GM23338 (cell line): ENCODE measurements at regions not wholly inside any gene's neighbourhood (a gene's known extent, or its start where the extent isn't known, plus 50 kb on each side); places are given as distances from the start of the nearest gene placed in this dataset.

Experiments used
- CREB1 ChIP-seq: fragments of 250-450 bp; sonication (Bioruptor Pico); IDR thresholded peaks from 2 replicates; pipeline ENCODE4 v1.5.0; 2020; ENCODE audit warnings: low read depth, mild to moderate bottlenecking, moderate library complexity
- EZH2 ChIP-seq: fragments of 200-600 bp; sonication (generic); IDR thresholded peaks from one replicate; pipeline ENCODE4 v1.8.0; 2017; ENCODE audit warnings: antibody characterized with exemption, mild to moderate bottlenecking, low read depth; ENCODE audit not compliant: unreplicated experiment
- EZH2phosphoT487 ChIP-seq: fragments of 200-600 bp; sonication (generic); IDR thresholded peaks from one replicate; pipeline ENCODE4 v1.8.1; 2018; ENCODE audit warnings: antibody characterized with exemption; ENCODE audit not compliant: unreplicated experiment
- JUNB ChIP-seq: IDR thresholded peaks from one replicate; pipeline ENCODE4 v1.6.1; 2016; ENCODE audit warnings: antibody characterized with exemption; ENCODE audit not compliant: unreplicated experiment
- NANOG ChIP-seq: IDR thresholded peaks from 2 replicates; pipeline ENCODE4 v1.6.1; 2016; ENCODE audit warnings: antibody characterized with exemption, borderline replicate concordance
- POLR2AphosphoS5 ChIP-seq: IDR thresholded peaks from 2 replicates; pipeline ENCODE4 v1.6.1; 2016; ENCODE audit warnings: antibody characterized with exemption, low read depth
- REST ChIP-seq: IDR thresholded peaks from one replicate; pipeline ENCODE4 v1.6.1; 2018; ENCODE audit warnings: antibody characterized with exemption; ENCODE audit not compliant: unreplicated experiment
- ZNF114 ChIP-seq: fragments of 250-450 bp; sonication (Bioruptor Pico); IDR thresholded peaks from 2 replicates; pipeline ENCODE4 v1.5.0; 2020; ENCODE audit warnings: mild to moderate bottlenecking, moderate library complexity
- TF ChIP-seq, protein P1 (sequence below): fragments of 250-450 bp; sonication (Bioruptor Pico); IDR thresholded peaks from 2 replicates; pipeline ENCODE4 v1.5.0; 2020; ENCODE audit warnings: mild to moderate bottlenecking, moderate library complexity
- TF ChIP-seq, protein P2 (sequence below): IDR thresholded peaks from 2 replicates; pipeline ENCODE4 v1.6.1; 2016; ENCODE audit warnings: antibody characterized with exemption

GRCh38 chr2:193989645-193990044, 1667.4 kb upstream of the SLC39A10 start (continued):
- TF ChIP-seq, protein P1, sequence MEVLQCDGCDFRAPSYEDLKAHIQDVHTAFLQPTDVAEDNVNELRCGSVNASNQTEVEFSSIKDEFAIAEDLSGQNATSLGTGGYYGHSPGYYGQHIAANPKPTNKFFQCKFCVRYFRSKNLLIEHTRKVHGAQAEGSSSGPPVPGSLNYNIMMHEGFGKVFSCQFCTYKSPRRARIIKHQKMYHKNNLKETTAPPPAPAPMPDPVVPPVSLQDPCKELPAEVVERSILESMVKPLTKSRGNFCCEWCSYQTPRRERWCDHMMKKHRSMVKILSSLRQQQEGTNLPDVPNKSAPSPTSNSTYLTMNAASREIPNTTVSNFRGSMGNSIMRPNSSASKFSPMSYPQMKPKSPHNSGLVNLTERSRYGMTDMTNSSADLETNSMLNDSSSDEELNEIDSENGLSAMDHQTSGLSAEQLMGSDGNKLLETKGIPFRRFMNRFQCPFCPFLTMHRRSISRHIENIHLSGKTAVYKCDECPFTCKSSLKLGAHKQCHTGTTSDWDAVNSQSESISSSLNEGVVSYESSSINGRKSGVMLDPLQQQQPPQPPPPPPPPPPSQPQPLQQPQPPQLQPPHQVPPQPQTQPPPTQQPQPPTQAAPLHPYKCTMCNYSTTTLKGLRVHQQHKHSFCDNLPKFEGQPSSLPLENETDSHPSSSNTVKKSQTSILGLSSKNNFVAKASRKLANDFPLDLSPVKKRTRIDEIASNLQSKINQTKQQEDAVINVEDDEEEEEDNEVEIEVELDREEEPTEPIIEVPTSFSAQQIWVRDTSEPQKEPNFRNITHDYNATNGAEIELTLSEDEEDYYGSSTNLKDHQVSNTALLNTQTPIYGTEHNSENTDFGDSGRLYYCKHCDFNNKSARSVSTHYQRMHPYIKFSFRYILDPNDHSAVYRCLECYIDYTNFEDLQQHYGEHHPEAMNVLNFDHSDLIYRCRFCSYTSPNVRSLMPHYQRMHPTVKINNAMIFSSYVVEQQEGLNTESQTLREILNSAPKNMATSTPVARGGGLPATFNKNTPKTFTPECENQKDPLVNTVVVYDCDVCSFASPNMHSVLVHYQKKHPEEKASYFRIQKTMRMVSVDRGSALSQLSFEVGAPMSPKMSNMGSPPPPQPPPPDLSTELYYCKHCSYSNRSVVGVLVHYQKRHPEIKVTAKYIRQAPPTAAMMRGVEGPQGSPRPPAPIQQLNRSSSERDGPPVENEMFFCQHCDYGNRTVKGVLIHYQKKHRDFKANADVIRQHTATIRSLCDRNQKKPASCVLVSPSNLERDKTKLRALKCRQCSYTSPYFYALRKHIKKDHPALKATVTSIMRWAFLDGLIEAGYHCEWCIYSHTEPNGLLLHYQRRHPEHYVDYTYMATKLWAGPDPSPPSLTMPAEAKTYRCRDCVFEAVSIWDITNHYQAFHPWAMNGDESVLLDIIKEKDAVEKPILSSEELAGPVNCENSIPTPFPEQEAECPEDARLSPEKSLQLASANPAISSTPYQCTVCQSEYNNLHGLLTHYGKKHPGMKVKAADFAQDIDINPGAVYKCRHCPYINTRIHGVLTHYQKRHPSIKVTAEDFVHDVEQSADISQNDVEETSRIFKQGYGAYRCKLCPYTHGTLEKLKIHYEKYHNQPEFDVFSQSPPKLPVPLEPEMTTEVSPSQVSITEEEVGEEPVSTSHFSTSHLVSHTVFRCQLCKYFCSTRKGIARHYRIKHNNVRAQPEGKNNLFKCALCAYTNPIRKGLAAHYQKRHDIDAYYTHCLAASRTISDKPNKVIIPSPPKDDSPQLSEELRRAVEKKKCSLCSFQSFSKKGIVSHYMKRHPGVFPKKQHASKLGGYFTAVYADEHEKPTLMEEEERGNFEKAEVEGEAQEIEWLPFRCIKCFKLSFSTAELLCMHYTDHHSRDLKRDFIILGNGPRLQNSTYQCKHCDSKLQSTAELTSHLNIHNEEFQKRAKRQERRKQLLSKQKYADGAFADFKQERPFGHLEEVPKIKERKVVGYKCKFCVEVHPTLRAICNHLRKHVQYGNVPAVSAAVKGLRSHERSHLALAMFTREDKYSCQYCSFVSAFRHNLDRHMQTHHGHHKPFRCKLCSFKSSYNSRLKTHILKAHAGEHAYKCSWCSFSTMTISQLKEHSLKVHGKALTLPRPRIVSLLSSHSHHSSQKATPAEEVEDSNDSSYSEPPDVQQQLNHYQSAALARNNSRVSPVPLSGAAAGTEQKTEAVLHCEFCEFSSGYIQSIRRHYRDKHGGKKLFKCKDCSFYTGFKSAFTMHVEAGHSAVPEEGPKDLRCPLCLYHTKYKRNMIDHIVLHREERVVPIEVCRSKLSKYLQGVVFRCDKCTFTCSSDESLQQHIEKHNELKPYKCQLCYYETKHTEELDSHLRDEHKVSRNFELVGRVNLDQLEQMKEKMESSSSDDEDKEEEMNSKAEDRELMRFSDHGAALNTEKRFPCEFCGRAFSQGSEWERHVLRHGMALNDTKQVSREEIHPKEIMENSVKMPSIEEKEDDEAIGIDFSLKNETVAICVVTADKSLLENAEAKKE (CRISPR knock-in tag): no peak
- no peak for TF ChIP-seq REST
- no peak for TF ChIP-seq JUNB
- no peak for TF ChIP-seq NANOG
- no peak for TF ChIP-seq CREB1 (CRISPR knock-in tag)
- no peak for TF ChIP-seq EZH2
- TF ChIP-seq, protein P2, sequence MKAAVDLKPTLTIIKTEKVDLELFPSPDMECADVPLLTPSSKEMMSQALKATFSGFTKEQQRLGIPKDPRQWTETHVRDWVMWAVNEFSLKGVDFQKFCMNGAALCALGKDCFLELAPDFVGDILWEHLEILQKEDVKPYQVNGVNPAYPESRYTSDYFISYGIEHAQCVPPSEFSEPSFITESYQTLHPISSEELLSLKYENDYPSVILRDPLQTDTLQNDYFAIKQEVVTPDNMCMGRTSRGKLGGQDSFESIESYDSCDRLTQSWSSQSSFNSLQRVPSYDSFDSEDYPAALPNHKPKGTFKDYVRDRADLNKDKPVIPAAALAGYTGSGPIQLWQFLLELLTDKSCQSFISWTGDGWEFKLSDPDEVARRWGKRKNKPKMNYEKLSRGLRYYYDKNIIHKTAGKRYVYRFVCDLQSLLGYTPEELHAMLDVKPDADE: no peak
- TF ChIP-seq EZH2phosphoT487: no peak
- TF ChIP-seq POLR2AphosphoS5: no peak
- no peak for TF ChIP-seq ZNF114 (CRISPR knock-in tag)
